ENCODE measurements at regions not wholly inside any gene's neighbourhood (a gene's known extent, or its start where the extent isn't known, plus 50 kb on each side); places are given as distances from the start of the nearest gene placed in this dataset.

DNA sequence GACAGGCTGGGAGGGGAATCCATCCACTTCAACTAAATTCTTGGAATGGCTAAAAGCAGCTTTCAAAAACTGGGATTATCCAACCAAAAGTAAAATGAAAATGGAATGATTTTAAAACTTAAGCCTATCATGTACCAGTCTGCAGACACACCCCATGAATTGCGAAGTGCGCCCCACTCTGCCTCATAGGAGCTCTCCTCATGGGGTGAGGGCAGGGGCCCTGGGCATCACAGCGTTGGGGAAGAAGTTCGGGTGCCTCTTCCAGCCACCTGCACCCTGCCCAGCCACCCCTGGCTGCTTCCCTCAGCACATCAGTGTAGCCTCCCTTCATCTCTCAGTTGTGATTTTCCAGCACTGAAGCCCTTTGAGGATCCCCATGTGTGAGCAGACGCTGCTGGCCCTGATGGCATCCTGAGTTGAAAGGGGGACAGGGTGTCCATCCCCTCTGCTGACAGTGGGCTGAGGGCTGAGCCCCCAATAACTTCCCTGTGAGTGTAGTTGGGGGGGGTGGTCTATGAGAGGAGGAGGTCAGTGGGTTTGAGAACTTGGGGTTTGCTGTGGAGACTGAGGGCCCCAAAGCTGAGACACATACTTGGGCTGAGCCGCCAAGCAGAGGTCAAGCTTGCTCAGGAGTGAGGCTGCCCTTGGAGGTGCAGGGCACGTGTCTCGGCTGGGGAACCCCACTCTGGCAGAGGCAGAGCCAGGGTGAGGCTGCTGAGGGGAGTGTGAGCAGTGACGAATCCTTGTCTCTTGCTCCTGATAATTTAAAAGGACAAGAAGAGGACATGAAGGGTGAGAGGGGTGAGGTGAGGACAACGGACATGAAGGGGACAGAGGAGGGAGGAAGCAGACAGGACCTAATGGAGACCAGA is 542.1 kb downstream of the TCERG1L start:
- no peak for DNase-seq (ENCODE audit: low read depth)

DNA sequence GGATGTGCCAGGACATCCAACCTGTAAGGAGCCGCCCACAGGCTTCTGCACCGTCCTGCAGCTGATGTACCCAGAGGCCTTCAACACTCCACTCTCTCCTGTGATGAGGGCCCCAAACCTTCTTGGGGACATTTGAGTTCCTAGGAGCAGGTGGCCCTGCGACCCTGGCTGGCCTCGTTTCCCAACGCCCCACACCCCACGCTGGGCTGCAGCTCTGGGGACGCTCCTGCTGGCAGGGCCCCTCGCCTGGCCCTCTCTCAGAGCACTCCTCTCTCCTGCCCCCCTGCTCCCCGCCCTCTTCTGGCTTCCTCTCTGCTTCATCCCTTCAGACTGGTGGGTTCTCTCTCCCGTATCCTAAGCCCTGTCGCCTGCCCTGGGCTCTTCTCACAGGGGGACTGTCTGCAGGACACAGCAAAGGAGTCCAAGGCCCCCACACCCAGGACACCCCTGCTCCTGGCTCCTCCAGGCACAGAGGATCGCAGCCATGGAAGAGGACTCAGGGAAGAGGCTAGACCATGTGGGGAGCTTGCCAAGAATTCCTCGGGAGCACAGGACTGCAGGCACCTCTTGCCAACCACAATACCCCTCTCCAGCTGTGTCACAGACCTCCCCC is 541.4 kb downstream of the TCERG1L start:
- no peak for DNase-seq (ENCODE audit: low read depth)

- DNase-seq (ENCODE audit: low read depth): no peak
Observed at GRCh38 chr10:130771491-130771946, 540.0 kb downstream of the TCERG1L start.

GRCh38 chr10:130772056-130772455 is 539.5 kb downstream of the TCERG1L start:
- DNase-seq (ENCODE audit: low read depth): no peak

GRCh38 chr10:130772676-130773075 is 538.8 kb downstream of the TCERG1L start:
- no peak for DNase-seq (ENCODE audit: low read depth)

GRCh38 chr10:130773941-130774340 is 537.6 kb downstream of the TCERG1L start:
- DNase-seq (ENCODE audit: low read depth): no peak

DNA sequence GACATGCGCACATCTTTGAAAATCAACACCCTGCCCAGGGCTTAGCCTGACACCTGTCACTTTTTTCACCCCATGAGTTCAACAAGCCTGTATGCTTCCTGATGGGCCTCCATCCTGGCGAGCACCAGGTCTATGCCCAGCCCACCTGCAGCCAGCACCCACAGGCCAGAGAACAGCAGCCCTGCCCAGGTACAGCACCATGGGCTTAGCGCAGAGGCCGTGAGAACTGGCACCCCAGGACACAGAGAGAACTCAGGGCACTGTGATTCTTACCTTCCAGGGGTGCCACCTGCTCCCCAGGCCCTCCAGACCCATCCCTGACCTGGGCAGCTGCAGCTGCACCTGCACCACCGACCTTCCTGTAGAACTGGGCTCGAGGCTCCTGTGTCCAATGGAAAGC is 536.6 kb downstream of the TCERG1L start:
- DNase-seq (ENCODE audit: low read depth): no peak

GRCh38 chr10:130775311-130775710 is 536.2 kb downstream of the TCERG1L start:
- no peak for DNase-seq (ENCODE audit: low read depth)

DNA sequence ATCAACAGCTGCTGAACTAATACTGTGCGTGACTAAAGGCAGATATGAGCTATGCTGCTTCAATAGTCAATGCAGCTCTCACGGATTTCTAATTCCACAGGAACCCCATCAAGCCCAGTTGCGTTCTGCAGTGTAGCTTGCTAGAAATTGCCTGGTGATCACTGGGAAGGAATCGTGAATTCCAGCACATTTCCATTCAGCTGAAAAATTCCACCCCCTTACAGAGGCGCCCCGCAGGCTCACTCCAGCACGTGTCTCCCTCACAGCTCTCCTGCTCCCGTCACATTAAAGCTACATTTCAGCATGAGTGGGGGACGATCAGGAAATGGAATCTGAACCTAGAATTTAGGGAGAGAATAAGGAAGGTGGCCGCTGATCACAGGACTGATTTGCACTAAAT is 534.8 kb downstream of the TCERG1L start:
- DNase-seq (ENCODE audit: low read depth): no peak

DNA sequence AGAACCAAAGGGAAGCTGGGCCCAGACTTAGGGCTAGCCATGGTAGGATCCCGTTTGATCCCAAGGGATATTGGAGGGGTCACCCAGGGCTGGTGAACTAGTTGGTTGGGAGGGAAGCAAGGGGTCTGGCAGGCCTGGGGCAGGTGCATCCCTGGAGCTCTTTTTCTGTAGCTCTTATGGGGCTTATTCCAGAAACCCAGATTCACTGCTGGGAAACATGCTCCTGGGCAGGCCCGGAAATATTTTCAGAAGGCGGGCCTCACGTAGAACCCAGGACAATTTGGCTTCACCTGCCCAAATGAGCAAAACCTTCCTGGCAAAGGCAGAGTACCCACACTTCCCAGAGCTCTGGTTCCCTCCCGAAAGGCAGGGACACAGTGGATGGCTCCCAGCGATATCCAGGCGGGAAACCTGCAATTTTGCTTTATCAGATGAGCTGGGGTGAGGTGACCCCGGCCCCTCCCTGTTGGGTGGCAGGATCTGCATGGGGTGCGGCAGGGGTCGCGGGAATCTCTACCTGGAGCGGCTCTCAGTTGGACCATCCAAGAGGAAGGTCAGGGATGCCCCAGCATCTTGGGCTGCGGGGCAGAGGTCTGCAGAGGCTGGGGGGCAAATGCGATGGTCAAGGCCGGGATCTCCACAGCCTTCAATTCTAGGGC is 533.9 kb downstream of the TCERG1L start:
- DNase-seq (ENCODE audit: low read depth): no peak

DNA sequence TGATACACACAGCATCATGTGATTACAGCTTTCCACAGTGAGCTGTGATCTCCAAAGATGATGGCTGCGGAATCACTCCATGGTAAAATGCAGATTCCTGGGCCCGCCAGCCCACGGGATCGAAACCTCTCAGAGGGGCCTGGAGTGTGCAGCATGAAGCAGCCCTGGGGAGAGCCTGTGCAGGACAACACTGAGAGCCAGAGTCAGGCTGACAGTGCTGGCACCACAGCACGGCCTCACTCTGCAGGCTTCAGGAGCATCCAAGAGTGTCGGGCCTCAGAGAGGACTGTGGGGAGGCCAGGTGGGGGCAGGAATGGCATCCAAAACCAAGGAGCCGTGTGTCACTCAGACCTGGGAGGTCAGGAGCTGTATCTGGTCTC is 533.4 kb downstream of the TCERG1L start:
- DNase-seq (ENCODE audit: low read depth): no peak

DNA sequence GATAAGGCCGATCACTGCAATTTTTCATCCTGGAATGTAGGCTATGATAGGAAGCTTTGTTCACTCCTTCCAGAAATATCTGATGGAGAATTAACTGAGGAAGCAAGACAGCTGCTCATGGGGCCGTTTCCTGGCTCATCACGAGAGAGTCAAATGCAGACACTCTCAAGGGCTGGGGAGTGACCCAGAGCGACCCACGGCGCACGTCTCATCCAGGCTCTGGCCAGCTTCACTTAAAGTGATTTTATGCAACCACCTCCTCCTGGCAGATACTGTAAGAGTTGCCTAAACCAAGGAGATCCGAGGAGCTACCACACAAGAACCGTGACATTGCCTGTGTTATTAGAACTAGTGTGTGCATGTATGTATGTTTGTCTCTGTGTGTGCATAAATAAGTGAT is 530.8 kb downstream of the TCERG1L start:
- no peak for DNase-seq (ENCODE audit: low read depth)

DNA sequence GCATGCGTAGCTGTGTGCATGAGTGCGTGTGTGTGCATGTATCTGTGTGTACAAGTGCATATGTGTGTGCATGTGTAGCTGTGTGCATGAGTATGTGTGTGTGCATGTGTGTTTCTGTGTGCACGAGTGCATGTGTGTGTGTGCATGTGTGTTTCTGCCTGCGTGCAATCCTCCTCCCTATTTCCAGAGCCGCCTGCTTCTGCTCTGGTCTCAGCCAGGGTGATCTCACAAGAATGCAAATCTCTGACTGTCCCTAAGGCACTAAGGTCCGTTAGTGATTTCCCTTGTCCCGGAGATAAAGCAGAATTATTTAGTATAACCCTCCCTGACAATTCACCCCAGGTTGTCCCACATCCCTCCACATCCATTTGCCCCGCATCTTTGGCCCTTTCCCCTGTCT is 530.3 kb downstream of the TCERG1L start:
- no peak for DNase-seq (ENCODE audit: low read depth)

DNA sequence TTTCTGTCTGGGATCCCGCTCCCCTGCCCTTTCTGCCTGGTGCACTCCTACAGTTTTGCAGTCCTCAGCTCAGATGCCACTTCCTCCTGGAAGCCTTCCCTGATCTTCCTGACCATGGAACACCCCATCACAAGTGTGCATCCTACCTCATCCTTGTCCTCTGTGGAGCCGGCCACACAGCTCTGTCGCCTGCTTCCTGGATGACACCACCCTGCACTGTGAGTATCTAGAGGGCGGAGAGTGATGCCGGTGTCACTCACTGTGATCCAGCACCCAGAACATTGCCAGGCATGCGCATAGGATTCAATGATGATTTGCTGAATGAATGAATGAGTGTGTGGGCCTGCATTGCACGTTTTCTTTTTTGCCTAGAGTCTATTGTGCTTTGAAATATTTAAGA is 529.9 kb downstream of the TCERG1L start:
- DNase-seq (ENCODE audit: low read depth): no peak

- no peak for DNase-seq (ENCODE audit: low read depth)
Observed at GRCh38 chr10:130782467-130782866, 529.1 kb downstream of the TCERG1L start.

DNA sequence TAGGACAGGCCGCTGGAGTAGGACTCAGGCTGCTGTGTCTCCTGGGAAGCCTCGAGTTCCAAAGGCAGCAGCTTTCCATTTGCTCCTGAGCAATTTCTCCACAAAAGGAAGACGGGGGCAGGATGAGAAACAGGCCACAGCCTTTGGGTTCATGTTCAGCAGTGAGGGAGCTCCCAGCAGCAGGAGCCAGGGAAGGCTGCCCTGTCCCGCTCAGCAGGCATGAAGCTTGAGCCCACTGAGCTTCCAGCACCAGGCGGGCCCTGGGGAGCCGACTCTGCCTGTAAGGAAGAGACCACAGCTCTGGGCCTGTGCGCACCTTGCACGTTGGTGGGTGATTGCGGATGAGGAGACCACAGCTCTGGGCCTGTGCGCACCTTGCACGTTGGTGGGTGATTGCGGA is 527.2 kb downstream of the TCERG1L start:
- no peak for DNase-seq (ENCODE audit: low read depth)

GRCh38 chr10:130786365-130786966 is 525.1 kb downstream of the TCERG1L start:
- no peak for DNase-seq (ENCODE audit: low read depth)

DNA sequence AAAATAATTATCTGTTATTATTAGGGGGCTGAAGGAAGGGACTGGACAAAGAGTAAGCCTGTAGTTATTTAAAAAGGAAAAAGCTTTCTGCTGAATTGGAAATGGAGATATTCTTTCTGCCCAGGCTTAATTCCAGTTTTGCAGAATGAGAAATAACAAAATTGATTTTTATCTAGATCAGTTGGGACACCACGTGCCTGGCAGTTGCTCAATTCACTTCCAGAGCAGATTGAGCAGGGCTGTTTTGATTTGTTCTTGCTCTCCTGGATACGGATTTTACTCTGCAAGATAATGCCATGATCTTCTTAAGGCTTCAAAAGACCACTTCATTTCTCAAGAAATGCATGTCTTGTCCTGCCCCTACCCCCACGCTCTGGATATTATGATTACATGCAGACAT is 524.3 kb downstream of the TCERG1L start:
- no peak for DNase-seq (ENCODE audit: low read depth)

DNA sequence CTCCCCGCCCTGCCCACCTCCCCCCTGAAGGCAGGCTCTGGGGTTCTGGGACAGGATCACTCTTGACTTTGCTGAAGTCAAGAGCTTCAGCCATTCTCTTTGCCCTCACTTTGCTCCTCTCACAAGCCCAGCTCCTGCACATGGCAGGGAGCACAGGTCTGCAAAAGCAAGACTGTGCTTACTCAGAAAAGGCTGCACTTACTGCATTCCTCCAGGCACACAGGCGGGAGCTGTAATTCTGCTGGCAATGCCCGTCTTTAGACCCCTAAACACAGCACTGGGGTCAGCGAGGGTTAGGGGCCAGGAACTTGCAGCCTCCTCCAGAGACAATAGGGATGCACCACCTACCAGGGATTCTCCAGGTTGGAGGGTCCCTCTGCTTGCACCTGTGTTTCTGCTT is 523.7 kb downstream of the TCERG1L start:
- no peak for DNase-seq (ENCODE audit: low read depth)

DNA sequence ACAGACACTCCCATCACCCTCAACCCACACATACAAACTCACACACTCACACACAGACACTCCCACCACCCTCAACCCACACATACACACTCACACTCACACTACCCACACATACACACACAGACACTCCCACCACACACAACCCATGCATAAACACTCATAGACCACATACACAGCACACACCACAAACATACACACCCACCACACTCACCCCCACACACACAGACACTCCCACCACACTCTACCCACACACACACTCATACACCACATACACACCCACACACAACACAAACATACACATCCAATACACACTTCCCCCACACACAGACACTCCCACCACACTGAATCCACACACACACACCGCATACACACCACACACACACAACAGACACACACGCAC is 521.2 kb downstream of the TCERG1L start:
- DNase-seq (ENCODE audit: low read depth): no peak

- DNase-seq (ENCODE audit: low read depth): no peak
Observed at GRCh38 chr10:130792096-130792845, 519.2 kb downstream of the TCERG1L start.

GRCh38 chr10:130795819-130796218 is 515.7 kb downstream of the TCERG1L start:
- DNase-seq (ENCODE audit: low read depth): no peak
